Mesenchymal stem cell (in vitro differentiated cells and primary cell): ENCODE measurements at regions not wholly inside any gene's neighbourhood (a gene's known extent, or its start where the extent isn't known, plus 50 kb on each side); places are given as distances from the start of the nearest gene placed in this dataset.

ENCODE experiments used
- DNase-seq: peaks from one replicate; pipeline ENCODE4 v3.0.0-alpha.2; 2013
- H2AFZ ChIP-seq: one replicate; pipeline ENCODE4 v1.6.1; 2013; ENCODE audit warnings: low read depth, mild to moderate bottlenecking, control low read depth, inconsistent platforms, low read length, moderate library complexity
- H2AK5ac ChIP-seq: 2 replicates; pipeline ENCODE4 v1.6.1; 2013; ENCODE audit warnings: low read length, moderate library complexity, mild to moderate bottlenecking, inconsistent platforms; ENCODE audit not compliant: severe bottlenecking
- H2BK120ac ChIP-seq: one replicate; pipeline ENCODE4 v1.6.1; 2013; ENCODE audit warnings: low read depth, mild to moderate bottlenecking, inconsistent platforms, low read length, moderate library complexity
- H2BK12ac ChIP-seq, 2 experiments: one replicate each; pipeline ENCODE4 v1.6.1; 2013; ENCODE audit warnings: inconsistent platforms in 2 of 2, low read length in 2 of 2, mild to moderate bottlenecking in 2 of 2, moderate library complexity in 2 of 2, control low read depth in 1 of 2
- H2BK15ac ChIP-seq: one replicate; pipeline ENCODE4 v1.6.1; 2013; ENCODE audit warnings: mild to moderate bottlenecking, low read depth, inconsistent platforms; ENCODE audit not compliant: poor library complexity, severe bottlenecking
- H2BK5ac ChIP-seq: 2 replicates; pipeline ENCODE4 v1.6.1; 2013; ENCODE audit warnings: low read depth, mild to moderate bottlenecking, low read length, control low read depth, inconsistent platforms; ENCODE audit not compliant: poor library complexity, severe bottlenecking
- H3K14ac ChIP-seq, 2 experiments: one replicate each; pipeline ENCODE4 v1.6.1; 2013; ENCODE audit warnings: inconsistent platforms in 2 of 2, low read length in 2 of 2, control low read depth in 1 of 2, mild to moderate bottlenecking in 1 of 2, moderate library complexity in 1 of 2
- H3K18ac ChIP-seq, 2 experiments: one replicate each; pipeline ENCODE4 v1.6.1; 2013; ENCODE audit warnings: inconsistent platforms in 2 of 2, low read length in 2 of 2, control low read depth in 1 of 2, low read depth in 1 of 2, mild to moderate bottlenecking in 1 of 2
- H3K23ac ChIP-seq, 2 experiments: one replicate each; pipeline ENCODE4 v1.6.1; 2013; ENCODE audit warnings: inconsistent platforms in 2 of 2, low read length in 2 of 2, mild to moderate bottlenecking in 2 of 2, moderate library complexity in 2 of 2, control low read depth in 1 of 2
- H3K27ac ChIP-seq: 2 replicates; pipeline ENCODE4 v1.5.1; 2013; ENCODE audit warnings: mild to moderate bottlenecking, moderate library complexity, low read length, control low read depth, inconsistent platforms; ENCODE audit not compliant: poor library complexity, severe bottlenecking
- H3K27me3 ChIP-seq, 2 experiments: 2 replicates each; pipeline versions ENCODE4 v1.6.1 to v1.7.0; 2013; ENCODE audit warnings: low read length in 2 of 2, mild to moderate bottlenecking in 2 of 2, moderate library complexity in 2 of 2, control low read depth in 1 of 2, inconsistent platforms in 1 of 2; ENCODE audit not compliant: control insufficient read depth in 1 of 2, insufficient read depth in 1 of 2
- H3K36me3 ChIP-seq, 2 experiments: 2 replicates each; pipeline versions ENCODE4 v1.6.1 to v1.7.0; 2013; ENCODE audit warnings: low read length in 2 of 2, control low read depth in 1 of 2, inconsistent platforms in 1 of 2, low read depth in 1 of 2, mild to moderate bottlenecking in 1 of 2; ENCODE audit not compliant: insufficient read depth in 2 of 2, control insufficient read depth in 1 of 2
- H3K4ac ChIP-seq, 2 experiments: one replicate each; pipeline ENCODE4 v1.6.1; 2013; ENCODE audit warnings: inconsistent platforms in 2 of 2, low read length in 2 of 2, mild to moderate bottlenecking in 2 of 2, moderate library complexity in 2 of 2, control low read depth in 1 of 2, low read depth in 1 of 2
- H3K4me1 ChIP-seq: 2 replicates; pipeline ENCODE4 v1.6.1; 2013; ENCODE audit warnings: low read depth, low read length, control low read depth; ENCODE audit not compliant: control insufficient read depth, insufficient read depth
- H3K4me2 ChIP-seq: 2 replicates; pipeline ENCODE4 v1.6.1; 2013; ENCODE audit warnings: low read length, mild to moderate bottlenecking, inconsistent platforms; ENCODE audit not compliant: poor library complexity, severe bottlenecking
- H3K4me3 ChIP-seq, 2 experiments: 2 replicates each; pipeline versions ENCODE4 v1.5.1 to v1.7.0; 2013; ENCODE audit warnings: low read length in 2 of 2, mild to moderate bottlenecking in 2 of 2, control low read depth in 1 of 2, low read depth in 1 of 2; ENCODE audit not compliant: insufficient read depth in 1 of 2
- H3K79me1 ChIP-seq: replicated peaks from 2 replicates; pipeline ENCODE4 v1.6.1; 2013; ENCODE audit warnings: mild to moderate bottlenecking, control low read depth, low read length, inconsistent platforms; ENCODE audit not compliant: poor library complexity, severe bottlenecking
- H3K9ac ChIP-seq: 2 replicates; pipeline ENCODE4 v1.7.0; 2013; ENCODE audit warnings: mild to moderate bottlenecking, low read length, moderate library complexity
- H3K9me3 ChIP-seq: 2 replicates; pipeline ENCODE4 v1.7.0; 2013; ENCODE audit warnings: mild to moderate bottlenecking, low read length; ENCODE audit not compliant: control insufficient read depth
- H4K8ac ChIP-seq: one replicate; pipeline ENCODE4 v1.6.1; 2013; ENCODE audit warnings: inconsistent platforms, mild to moderate bottlenecking, low read length, moderate library complexity
- H4K91ac ChIP-seq: one replicate; pipeline ENCODE4 v1.6.1; 2013; ENCODE audit warnings: mild to moderate bottlenecking, low read length, inconsistent platforms
- WGBS: methylation state at CpG from one replicate; pipeline ENCODE4 v1.1.7; 2013; ENCODE audit warnings: mixed read lengths; 5-methylcytosine and 5-hydroxymethylcytosine counted together

DNA sequence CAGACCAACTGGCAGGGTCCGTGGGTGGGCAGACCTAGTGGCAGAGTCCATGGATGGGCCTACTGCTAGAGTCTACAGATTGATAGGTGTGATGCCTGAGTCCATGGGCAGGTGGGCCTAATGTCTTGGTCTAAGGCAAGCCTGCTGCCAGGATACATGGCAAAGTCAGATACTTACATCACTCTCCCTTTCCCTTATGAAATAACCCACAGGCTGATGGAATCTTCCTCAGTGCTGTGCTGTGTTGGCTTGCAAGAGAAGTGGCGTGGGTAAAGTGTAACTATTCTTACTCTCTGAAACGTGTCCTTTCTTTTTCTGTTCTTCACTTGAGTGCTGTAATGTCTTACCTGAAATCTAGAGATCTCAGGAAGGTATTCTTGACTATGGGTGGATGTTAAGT, 67.3 kb upstream of the ADRB2 start:
- H3K4me3 ChIP-seq: no peak overlapping the region
- no peak overlapping the region for H3K23ac ChIP-seq
- H3K36me3 ChIP-seq: no peaks in the 10 kb centered on the region
- no peaks in the 10 kb centered on the region for H3K4me1 ChIP-seq
- no peak overlapping the region for H2AK5ac ChIP-seq
- no peak overlapping the region for H3K4me2 ChIP-seq
- peaks cover 26% of the 10 kb centered on the region for H3K9me3 ChIP-seq
- no peak overlapping the region for H3K9ac ChIP-seq
- H3K14ac ChIP-seq: no peak overlapping the region
- H3K27me3 ChIP-seq: peaks cover 0 to 4% of the 10 kb centered on the region in 2 experiments
- WGBS: 73% methylated on average over 3 of the region's 3 CpGs
- no peak overlapping the region for H3K18ac ChIP-seq
- H3K4ac ChIP-seq: no peak overlapping the region
- no peak overlapping the region for H2BK12ac ChIP-seq
- no peak for DNase-seq
- H2BK5ac ChIP-seq: no peak overlapping the region
- no peaks in the 10 kb centered on the region for H3K79me1 ChIP-seq
- H4K8ac ChIP-seq: no peak overlapping the region
- H2BK120ac ChIP-seq: no peak overlapping the region
- H2BK15ac ChIP-seq: no peak overlapping the region
- no peak overlapping the region for H4K91ac ChIP-seq
- H3K27ac ChIP-seq: no peak overlapping the region
- H2AFZ ChIP-seq: no peak overlapping the region

GRCh38 chr5:148760945-148761638, 65.3 kb upstream of the ADRB2 start:
- Histone ChIP-seq H3K27me3 (peaks cover 0 to 4% of the 10 kb centered on the region in 2 experiments), H3K18ac (no peak overlapping the region), H3K79me1 (no peaks in the 10 kb centered on the region), H2AK5ac (no peak overlapping the region), H3K4me2 (no peak overlapping the region), H4K8ac (no peak overlapping the region), H3K4me1 (no peaks in the 10 kb centered on the region), H3K4ac (no peak overlapping the region), H3K9ac (no peak overlapping the region), H2BK12ac (no peak overlapping the region), H4K91ac (no peak overlapping the region), H3K4me3 (no peak overlapping the region), H2BK15ac (no peak overlapping the region), H2BK120ac (no peak overlapping the region), H3K23ac (no peak overlapping the region), H3K36me3 (no peaks in the 10 kb centered on the region), H3K27ac (no peak overlapping the region), H2AFZ (no peak overlapping the region), H3K14ac (no peak overlapping the region), H2BK5ac (no peak overlapping the region), H3K9me3 (peaks cover 7% of the 10 kb centered on the region)
- 75% methylated on average over 2 of the region's 2 CpGs for WGBS
- no peak for DNase-seq

GRCh38 chr5:148763996-148764395, 62.4 kb upstream of the ADRB2 start:
- Histone ChIP-seq H2BK120ac (no peak overlapping the region), H3K14ac (no peak overlapping the region), H2AK5ac (no peak overlapping the region), H3K18ac (no peak overlapping the region), H2BK5ac (no peak overlapping the region), H3K4me3 (no peak overlapping the region), H3K27ac (no peak overlapping the region), H3K36me3 (no peaks in the 10 kb centered on the region), H3K23ac (no peak overlapping the region), H2BK12ac (no peak overlapping the region), H4K91ac (no peak overlapping the region), H2BK15ac (no peak overlapping the region), H3K9ac (no peak overlapping the region), H3K79me1 (no peaks in the 10 kb centered on the region), H3K4me1 (no peaks in the 10 kb centered on the region), H3K4me2 (no peak overlapping the region), H4K8ac (no peak overlapping the region), H3K4ac (no peak overlapping the region), H3K27me3 (peaks cover 0 to 4% of the 10 kb centered on the region in 2 experiments), H3K9me3 (no peaks in the 10 kb centered on the region), H2AFZ (no peak overlapping the region)
- DNase-seq: no peak
- 71% methylated on average over 1 of the region's 1 CpG for WGBS

DNA sequence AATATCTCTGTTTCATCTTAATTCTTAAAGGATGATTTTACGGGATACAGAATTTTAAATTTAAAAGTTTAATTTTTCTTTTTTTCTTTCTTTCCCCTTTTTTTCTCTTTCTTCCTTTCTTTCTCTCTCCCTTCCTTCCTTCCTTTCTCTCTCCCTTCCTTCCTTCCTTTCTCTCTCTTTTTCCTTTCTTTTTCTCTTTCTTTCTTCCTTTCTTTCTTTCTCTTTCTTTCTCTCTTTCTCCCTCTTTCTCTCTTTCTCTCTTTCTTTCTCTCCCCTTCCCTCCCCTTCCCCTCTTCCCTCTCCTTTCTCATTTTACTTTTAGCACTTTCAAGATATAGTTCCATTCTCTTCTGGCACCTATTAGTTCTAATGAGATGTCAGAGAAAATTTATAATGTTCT, 61.4 kb upstream of the ADRB2 start:
- Histone ChIP-seq H3K27me3 (no peaks in the 10 kb centered on the region), H3K4me3 (no peak overlapping the region), H3K9me3 (no peaks in the 10 kb centered on the region)

More for the DNA sequence above, 61.4 kb upstream of the ADRB2 start:
- Histone ChIP-seq H2BK5ac (no peak overlapping the region), H3K9ac (no peak overlapping the region), H4K91ac (no peak overlapping the region), H2BK12ac (no peak overlapping the region), H3K14ac (no peak overlapping the region), H3K4ac (no peak overlapping the region), H3K27ac (no peak overlapping the region), H2BK120ac (no peak overlapping the region), H2AFZ (no peak overlapping the region), H4K8ac (no peak overlapping the region), H3K36me3 (no peaks in the 10 kb centered on the region), H3K18ac (no peak overlapping the region), H2AK5ac (no peak overlapping the region), H3K79me1 (no peaks in the 10 kb centered on the region), H2BK15ac (no peak overlapping the region), H3K4me2 (no peak overlapping the region), H3K4me1 (no peaks in the 10 kb centered on the region), H3K23ac (no peak overlapping the region)
- DNase-seq: no peak
- 83% methylated on average over 1 of the region's 1 CpG for WGBS
